ENCODE measurements at regions not wholly inside any gene's neighbourhood (a gene's known extent, or its start where the extent isn't known, plus 50 kb on each side); places are given as distances from the start of the nearest gene placed in this dataset.

GRCh38 chr12:60075091-60075490 lies 479.3 kb downstream of the SLC16A7 start:
- TF ChIP-seq POLR2A (IDR thresholded peaks at IDR 0.05), result no peak
- TF ChIP-seq CTCF (IDR thresholded peaks at IDR 0.05), result no peak
- TF ChIP-seq POLR2AphosphoS5 (IDR thresholded peaks at IDR 0.05), result no peak
- TF ChIP-seq EP300 (IDR thresholded peaks at IDR 0.05), result no peak

Measured in sigmoid colon (tissue), 4 donors.